ENCODE measurements at regions not wholly inside any gene's neighbourhood (a gene's known extent, or its start where the extent isn't known, plus 50 kb on each side); places are given as distances from the start of the nearest gene placed in this dataset.
"Not testable (repeated sequence)": the region's sequence is repeated elsewhere in the genome, so short reads cannot be mapped to it uniquely, and the experiment has no call there.

DNA sequence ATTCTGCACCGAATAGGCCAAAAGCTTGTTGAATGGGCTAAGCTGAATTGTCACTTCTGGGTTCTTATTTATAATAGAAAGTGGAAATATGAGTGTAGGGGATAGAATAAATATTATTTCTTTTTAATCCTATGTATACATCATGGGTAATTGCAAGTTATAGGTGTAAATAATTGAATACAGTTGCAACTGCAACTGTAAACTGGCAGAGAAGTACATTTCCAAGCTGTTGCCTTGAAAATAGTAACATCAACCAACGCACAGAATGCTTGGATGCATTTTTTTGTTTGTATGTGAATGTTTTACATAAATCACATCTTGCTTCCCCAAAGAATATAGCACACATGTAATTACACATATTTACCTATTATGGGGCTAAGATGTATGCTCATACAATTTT, 234.1 kb downstream of the NNT start:
- H3K27me3 ChIP-seq (ENCODE audit: insufficient read depth, insufficient read length) = no peaks in the 10 kb centered on the region
- TF ChIP-seq ZNF274 (IDR thresholded peaks at IDR 0.05; ENCODE audit: low read depth, low read length) = no peak
- TF ChIP-seq YY1 (IDR thresholded peaks at IDR 0.05; ENCODE audit: insufficient read depth, insufficient read length) = no peak
- no peak for TF ChIP-seq SUZ12 (IDR thresholded peaks at IDR 0.05; ENCODE audit: extremely low read depth, insufficient read depth, insufficient read length)
- no peaks in the 10 kb centered on the region for H3K9me3 ChIP-seq (ENCODE audit: insufficient read depth, low read length)
- DNase-seq (ENCODE audit: low read depth, low spot score) = no peak
- H3K4me3 ChIP-seq (ENCODE audit: insufficient read length, low read depth) = no peak overlapping the region
- H3K4me1 ChIP-seq (ENCODE audit: insufficient read depth, insufficient read length) = no peaks in the 10 kb centered on the region
- H3K36me3 ChIP-seq (ENCODE audit: insufficient read depth, insufficient read length, low read length) = no peaks in the 10 kb centered on the region
- no peak overlapping the region for H3K9ac ChIP-seq (ENCODE audit: insufficient read length, low read depth)

DNA sequence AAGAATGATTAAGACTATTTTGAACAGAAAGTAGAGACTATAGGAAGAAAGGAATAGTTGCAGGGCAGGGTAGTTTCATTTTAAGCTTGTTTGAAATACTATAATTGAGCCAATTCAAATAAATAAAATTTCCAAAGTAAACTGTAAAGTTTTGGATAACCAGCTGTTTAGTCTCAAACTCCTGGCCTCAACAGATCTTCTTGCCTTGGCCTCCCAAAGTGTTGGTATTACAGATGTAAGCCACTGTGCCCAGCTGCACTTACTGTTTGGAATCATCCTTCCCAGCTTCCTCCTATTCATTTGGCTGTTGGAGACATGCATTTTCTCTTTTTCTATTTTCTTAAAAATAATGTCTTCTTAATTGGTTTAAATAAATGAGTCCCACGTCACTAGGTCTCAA, 231.0 kb downstream of the NNT start:
- TF ChIP-seq YY1 (IDR thresholded peaks at IDR 0.05; ENCODE audit: insufficient read depth, insufficient read length) = no peak
- no peak for TF ChIP-seq ZNF274 (IDR thresholded peaks at IDR 0.05; ENCODE audit: low read depth, low read length)
- no peak for TF ChIP-seq SUZ12 (IDR thresholded peaks at IDR 0.05; ENCODE audit: extremely low read depth, insufficient read depth, insufficient read length)
- Histone ChIP-seq H3K4me1 (ENCODE audit: insufficient read depth, insufficient read length) (no peaks in the 10 kb centered on the region), H3K9me3 (ENCODE audit: insufficient read depth, low read length) (no peaks in the 10 kb centered on the region), H3K36me3 (ENCODE audit: insufficient read depth, insufficient read length, low read length) (no peaks in the 10 kb centered on the region), H3K27me3 (ENCODE audit: insufficient read depth, insufficient read length) (no peaks in the 10 kb centered on the region), H3K4me3 (ENCODE audit: insufficient read length, low read depth) (no peak overlapping the region), H3K9ac (ENCODE audit: insufficient read length, low read depth) (no peak overlapping the region)
- no peak for DNase-seq (ENCODE audit: low read depth, low spot score)

DNA sequence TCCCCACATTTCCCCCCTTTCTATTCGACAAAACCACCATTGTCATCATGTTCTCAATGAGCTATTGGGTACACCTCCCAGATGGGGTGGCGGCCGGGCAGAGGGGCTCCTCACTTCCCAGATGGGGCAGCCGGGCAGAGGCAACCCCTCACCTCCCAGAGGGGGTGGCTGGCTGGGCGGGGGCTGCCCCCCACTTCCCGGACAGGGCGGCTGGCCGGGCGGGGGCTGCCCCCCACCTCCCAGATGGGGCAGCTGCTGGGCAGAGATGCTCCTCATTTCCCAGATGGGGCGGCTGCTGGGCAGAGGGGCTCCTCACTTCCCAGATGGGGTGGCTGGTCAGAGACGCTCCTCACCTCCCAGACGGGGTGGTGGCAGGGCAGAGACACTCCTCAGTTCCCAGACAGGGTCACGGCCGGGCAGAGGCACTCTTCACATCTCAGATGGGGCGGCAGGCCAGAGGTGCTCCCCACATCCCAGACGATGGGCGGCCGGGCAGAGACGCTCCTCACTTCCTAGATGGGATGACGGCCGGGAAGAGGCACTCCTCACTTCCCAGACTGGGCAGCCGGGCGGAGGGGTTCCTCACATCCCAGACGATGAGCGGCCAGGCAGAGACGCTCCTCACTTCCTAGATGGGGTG, 221.5 kb downstream of the NNT start:
- not testable (repeated sequence) for H3K36me3 ChIP-seq (ENCODE audit: insufficient read depth, insufficient read length, low read length); H3K4me1 ChIP-seq (ENCODE audit: insufficient read depth, insufficient read length); H3K27me3 ChIP-seq (ENCODE audit: insufficient read depth, insufficient read length); DNase-seq (ENCODE audit: low read depth, low spot score); H3K4me3 ChIP-seq (ENCODE audit: insufficient read length, low read depth); H3K9me3 ChIP-seq (ENCODE audit: insufficient read depth, low read length); H3K9ac ChIP-seq (ENCODE audit: insufficient read length, low read depth)

DNA sequence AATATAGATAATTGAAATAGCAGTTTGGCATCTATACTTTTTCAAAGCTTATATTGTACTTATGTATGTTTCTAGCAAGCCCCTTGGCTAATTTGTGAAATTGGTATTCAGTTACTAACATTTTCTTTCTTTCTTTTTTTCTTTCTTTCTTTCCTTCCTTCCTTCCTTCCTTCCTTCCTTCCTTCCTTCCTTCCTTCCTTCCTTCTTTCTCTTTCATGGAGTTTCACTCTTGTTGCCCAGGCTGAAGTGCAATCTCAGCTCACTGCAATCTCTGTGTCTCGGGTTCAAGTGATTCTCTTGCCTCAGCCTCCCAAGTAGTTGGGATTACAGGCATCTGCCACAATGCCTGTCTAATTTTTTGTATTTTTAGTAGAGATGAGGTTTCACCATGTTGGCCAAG, 215.4 kb downstream of the NNT start:
- DNase-seq (ENCODE audit: low read depth, low spot score); H3K36me3 ChIP-seq (ENCODE audit: insufficient read depth, insufficient read length, low read length); H3K4me3 ChIP-seq (ENCODE audit: insufficient read length, low read depth); H3K27me3 ChIP-seq (ENCODE audit: insufficient read depth, insufficient read length); H3K9ac ChIP-seq (ENCODE audit: insufficient read length, low read depth); H3K4me1 ChIP-seq (ENCODE audit: insufficient read depth, insufficient read length): not testable (repeated sequence)
- peaks cover 29% of the 10 kb centered on the region for H3K9me3 ChIP-seq (ENCODE audit: insufficient read depth, low read length)

DNA sequence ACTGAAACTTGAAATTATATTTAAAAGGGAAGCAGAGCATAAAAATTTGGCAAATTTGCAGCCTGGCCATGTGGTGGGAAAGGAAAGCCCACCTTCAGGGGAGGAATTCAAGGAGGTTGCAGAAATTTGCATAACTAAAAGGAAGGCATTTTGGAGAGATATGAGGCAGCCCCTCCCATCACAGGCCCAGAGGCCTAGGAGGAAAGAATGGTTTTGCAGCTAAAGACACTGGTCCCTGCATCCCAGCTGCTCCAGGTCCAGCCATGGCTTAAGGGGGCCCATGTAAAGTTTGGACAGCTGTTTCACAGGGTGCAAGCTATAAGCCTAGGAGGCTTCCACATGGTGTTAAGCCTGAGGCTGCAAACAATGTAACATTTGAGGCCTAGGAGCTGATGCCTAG, 212.5 kb downstream of the NNT start:
- DNase-seq (ENCODE audit: low read depth, low spot score) = no peak
- no peak for TF ChIP-seq ZNF274 (IDR thresholded peaks at IDR 0.05; ENCODE audit: low read depth, low read length)
- TF ChIP-seq YY1 (IDR thresholded peaks at IDR 0.05; ENCODE audit: insufficient read depth, insufficient read length) = no peak
- TF ChIP-seq SUZ12 (IDR thresholded peaks at IDR 0.05; ENCODE audit: extremely low read depth, insufficient read depth, insufficient read length) = no peak

DNA sequence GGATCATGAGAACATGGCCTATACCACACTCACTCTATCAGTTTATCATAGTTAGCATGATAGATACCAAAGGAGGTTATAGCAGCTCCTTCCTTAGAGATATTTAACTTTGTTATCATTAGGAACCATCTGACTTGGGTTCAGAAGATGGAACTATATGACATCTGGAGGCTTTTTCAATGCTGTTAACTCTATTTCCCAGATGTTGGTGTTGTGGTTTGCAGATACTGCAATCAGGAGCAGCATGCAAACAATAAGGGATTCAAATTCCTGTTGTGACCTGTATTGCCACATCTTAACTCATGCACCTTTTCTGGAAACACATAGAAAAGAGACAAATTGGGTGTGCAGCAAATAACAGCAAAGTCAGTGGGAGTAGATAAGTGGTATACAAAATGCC, 201.7 kb downstream of the NNT start:
- Histone ChIP-seq H3K9me3 (ENCODE audit: insufficient read depth, low read length) (no peaks in the 10 kb centered on the region), H3K27me3 (ENCODE audit: insufficient read depth, insufficient read length) (no peaks in the 10 kb centered on the region), H3K36me3 (ENCODE audit: insufficient read depth, insufficient read length, low read length) (no peaks in the 10 kb centered on the region), H3K4me1 (ENCODE audit: insufficient read depth, insufficient read length) (no peaks in the 10 kb centered on the region), H3K9ac (ENCODE audit: insufficient read length, low read depth) (no peak overlapping the region), H3K4me3 (ENCODE audit: insufficient read length, low read depth) (no peak overlapping the region)
- TF ChIP-seq ZNF274 (IDR thresholded peaks at IDR 0.05; ENCODE audit: low read depth, low read length) = no peak
- TF ChIP-seq YY1 (IDR thresholded peaks at IDR 0.05; ENCODE audit: insufficient read depth, insufficient read length) = no peak
- TF ChIP-seq SUZ12 (IDR thresholded peaks at IDR 0.05; ENCODE audit: extremely low read depth, insufficient read depth, insufficient read length) = no peak
- DNase-seq (ENCODE audit: low read depth, low spot score) = no peak

More for the DNA sequence above, 212.5 kb downstream of the NNT start:
- Histone ChIP-seq H3K4me3 (ENCODE audit: insufficient read length, low read depth) (no peak overlapping the region), H3K9ac (ENCODE audit: insufficient read length, low read depth) (no peak overlapping the region), H3K36me3 (ENCODE audit: insufficient read depth, insufficient read length, low read length) (no peaks in the 10 kb centered on the region), H3K9me3 (ENCODE audit: insufficient read depth, low read length) (peaks cover 30% of the 10 kb centered on the region), H3K4me1 (ENCODE audit: insufficient read depth, insufficient read length) (no peaks in the 10 kb centered on the region), H3K27me3 (ENCODE audit: insufficient read depth, insufficient read length) (no peaks in the 10 kb centered on the region)

DNA sequence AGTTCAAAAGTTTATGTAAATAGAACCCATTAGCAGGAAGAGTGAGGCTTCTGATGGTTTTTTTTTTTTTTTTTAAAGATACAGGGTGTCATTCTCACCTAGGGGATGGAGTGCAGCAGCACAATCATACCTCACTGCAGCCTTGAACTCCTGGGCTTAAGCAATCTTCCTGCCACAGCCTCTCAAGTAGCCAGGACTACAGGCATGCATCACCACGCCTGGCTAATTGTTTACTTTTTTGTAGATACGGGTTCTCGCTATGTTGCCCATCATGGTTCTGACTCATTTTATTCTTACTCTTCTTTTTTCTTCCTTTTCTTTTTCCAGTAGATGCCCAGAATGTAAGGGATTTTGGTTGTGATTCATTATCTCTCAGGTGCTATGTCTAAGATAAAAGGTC, 201.1 kb downstream of the NNT start:
- Histone ChIP-seq H3K36me3 (ENCODE audit: insufficient read depth, insufficient read length, low read length) (no peaks in the 10 kb centered on the region), H3K9me3 (ENCODE audit: insufficient read depth, low read length) (no peaks in the 10 kb centered on the region), H3K27me3 (ENCODE audit: insufficient read depth, insufficient read length) (no peaks in the 10 kb centered on the region), H3K4me1 (ENCODE audit: insufficient read depth, insufficient read length) (no peaks in the 10 kb centered on the region), H3K9ac (ENCODE audit: insufficient read length, low read depth) (no peak overlapping the region), H3K4me3 (ENCODE audit: insufficient read length, low read depth) (no peak overlapping the region)
- TF ChIP-seq ZNF274 (IDR thresholded peaks at IDR 0.05; ENCODE audit: low read depth, low read length) = no peak
- TF ChIP-seq YY1 (IDR thresholded peaks at IDR 0.05; ENCODE audit: insufficient read depth, insufficient read length) = no peak
- TF ChIP-seq SUZ12 (IDR thresholded peaks at IDR 0.05; ENCODE audit: extremely low read depth, insufficient read depth, insufficient read length) = no peak
- no peak for DNase-seq (ENCODE audit: low read depth, low spot score)

DNA sequence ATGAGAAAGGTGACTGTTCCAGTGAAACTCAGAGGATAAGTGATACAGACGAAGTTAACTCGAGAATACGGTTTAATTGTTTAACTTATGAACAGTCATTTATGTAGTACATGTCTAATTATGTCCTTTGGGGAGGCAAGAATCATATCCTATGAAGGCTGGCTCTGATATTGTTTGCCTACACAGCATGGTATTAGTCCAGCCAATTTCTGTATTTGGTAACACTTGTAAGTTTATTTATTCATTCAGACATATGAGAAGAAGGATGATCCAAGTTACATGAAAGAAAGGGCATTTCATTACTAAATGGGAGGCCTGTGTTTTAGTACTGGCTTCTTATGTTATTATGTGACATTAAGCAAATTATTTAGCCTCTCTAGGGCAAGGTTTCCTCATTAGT, 199.7 kb downstream of the NNT start:
- Histone ChIP-seq H3K9me3 (ENCODE audit: insufficient read depth, low read length) (no peaks in the 10 kb centered on the region), H3K36me3 (ENCODE audit: insufficient read depth, insufficient read length, low read length) (no peaks in the 10 kb centered on the region), H3K27me3 (ENCODE audit: insufficient read depth, insufficient read length) (no peaks in the 10 kb centered on the region), H3K4me3 (ENCODE audit: insufficient read length, low read depth) (no peak overlapping the region), H3K9ac (ENCODE audit: insufficient read length, low read depth) (no peak overlapping the region), H3K4me1 (ENCODE audit: insufficient read depth, insufficient read length) (no peaks in the 10 kb centered on the region)
- TF ChIP-seq YY1 (IDR thresholded peaks at IDR 0.05; ENCODE audit: insufficient read depth, insufficient read length) (no peak), SUZ12 (IDR thresholded peaks at IDR 0.05; ENCODE audit: extremely low read depth, insufficient read depth, insufficient read length) (no peak), ZNF274 (IDR thresholded peaks at IDR 0.05; ENCODE audit: low read depth, low read length) (no peak)
- DNase-seq (ENCODE audit: low read depth, low spot score) = no peak

Data from NT2/D1 (cell line).